ENCODE measurements at regions not wholly inside any gene's neighbourhood (a gene's known extent, or its start where the extent isn't known, plus 50 kb on each side); places are given as distances from the start of the nearest gene placed in this dataset.

DNA sequence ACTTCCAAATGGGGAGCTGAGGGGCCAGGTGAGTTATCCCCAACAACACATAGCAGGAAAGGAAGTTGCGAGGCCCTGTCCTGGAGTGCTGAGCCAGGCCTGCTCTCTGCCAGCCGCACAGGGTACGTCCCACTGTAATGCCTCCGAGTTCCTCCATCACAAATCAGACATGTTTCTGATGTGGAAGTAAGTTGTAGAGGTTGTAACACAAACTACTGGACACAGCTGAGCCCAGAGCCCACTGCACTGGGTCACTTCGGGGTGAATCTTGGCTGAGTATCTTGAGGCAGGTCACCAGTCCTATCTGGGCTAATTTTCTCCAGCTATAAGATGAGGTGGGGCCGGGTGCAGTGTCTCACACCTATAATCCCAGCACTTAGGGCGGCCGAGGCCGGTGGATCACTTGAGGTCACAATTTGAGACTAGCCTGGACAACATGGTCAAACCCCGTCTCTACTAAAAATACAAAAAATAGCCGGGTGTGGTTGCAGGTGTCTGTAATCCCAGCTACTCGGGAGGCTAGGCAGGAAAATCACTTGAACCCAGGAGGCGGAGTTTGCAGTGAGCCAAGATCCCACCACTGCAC, 100.8 kb upstream of the CDH5 start:
- DNase-seq (ENCODE audit: low spot score), result no peak

DNA sequence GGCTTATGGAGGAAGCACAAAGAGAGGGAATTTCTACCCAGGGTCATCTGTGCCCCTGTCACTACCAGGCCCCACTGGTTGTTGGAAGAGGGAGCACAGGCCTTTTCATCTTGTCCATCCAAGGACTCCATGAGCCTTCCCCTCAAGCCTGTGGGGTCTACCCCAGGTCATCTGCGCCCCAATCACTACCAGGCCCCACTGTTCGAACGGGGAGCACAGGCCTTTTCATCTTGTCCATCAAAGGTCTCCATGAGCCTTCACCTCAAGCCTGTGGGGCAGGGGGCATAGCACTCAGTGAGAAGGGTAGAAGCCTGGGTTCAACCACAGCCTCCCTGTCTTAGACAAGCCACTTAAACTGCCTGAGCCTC, 101.5 kb upstream of the CDH5 start:
- no peak for DNase-seq (ENCODE audit: low spot score)

DNA sequence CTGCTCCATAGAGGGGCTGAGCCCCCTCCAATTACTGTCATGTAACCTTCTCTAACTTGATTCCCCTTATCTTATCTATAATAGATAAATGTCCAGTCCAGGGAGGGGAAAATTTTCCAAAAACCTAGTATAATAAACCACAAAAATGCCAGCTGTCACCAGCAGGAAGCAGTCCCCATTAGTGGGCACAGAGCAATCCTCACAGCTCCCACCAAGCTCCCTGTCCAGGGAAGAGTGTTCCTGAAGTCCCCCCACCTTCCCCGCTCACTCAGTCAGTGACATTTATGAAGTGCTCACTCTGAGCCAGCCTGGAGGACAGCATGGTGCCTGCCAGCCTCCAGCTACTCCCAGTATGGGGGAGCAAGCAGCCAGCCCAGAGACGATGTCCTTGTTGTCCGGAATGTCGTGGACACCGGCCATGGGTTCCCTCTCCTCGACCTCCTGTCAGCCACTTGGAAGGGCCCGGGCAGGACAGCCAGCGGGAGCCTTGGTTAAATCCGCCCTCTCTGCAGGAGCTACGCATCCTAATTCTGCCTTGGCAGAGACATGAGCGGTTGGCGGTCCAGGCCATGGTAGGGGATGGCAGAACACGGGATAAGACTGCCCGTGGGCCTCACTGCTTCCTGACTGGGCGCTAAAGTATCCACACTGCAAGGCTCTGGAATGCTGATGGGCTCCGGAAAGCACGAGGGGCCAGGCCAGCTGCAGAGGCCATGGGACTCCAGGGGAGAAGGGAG, 102.0 kb upstream of the CDH5 start:
- no peak for DNase-seq (ENCODE audit: low spot score)

DNA sequence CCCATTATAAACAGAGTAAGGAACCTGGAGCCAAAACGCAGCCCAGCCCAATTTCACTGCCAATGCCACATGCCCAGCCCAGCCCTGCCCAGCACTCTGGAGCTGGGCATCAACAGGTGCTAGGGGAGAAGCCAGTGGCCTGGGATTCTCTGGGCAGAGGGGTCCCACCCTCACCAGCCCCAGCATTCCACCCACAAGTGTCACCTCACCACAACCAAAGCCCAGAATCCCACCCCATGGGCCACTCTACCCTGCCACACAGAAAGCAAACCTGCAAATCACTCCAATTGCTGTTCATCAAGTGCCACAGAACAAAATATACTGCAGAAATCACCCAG, 102.5 kb upstream of the CDH5 start:
- no peak for DNase-seq (ENCODE audit: low spot score)

DNA sequence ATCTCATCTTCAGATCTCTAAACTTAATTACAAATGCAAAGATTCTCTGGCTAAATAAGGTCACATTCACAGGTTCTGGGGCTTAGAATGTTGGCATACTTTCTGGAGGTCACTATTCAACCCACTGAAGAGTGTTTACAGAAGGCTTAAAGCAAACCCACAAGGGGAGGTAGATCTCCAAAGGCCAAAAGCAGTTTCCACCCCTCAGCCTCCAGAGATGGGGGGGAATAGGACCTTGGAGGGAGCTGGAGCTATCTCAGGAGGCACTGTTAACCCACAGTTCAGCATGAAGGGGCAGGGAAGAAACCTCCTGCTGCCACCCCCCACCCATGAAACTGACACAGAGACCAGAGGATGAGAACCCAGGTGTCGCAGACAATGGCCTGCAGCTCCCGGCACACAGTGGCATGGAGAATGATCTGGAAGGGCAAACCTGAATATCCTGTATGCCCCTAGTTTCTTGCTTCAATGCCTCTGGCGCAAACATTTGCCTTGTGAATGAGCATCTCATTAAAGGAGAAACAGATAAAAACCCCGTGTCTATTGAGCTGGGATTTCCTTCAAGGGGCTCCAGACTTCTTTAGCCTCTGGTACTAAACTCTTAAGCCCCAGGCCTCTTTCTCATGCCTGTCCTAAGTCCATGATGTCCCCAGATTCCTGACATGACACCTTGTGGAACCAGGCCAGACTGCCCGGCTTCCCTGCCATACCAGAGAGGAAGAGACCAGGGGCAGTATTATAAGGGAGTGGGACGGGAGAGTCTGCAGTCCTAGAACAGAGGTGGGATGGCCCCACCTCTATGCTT, 103.1 kb upstream of the CDH5 start:
- DNase-seq (ENCODE audit: low spot score), result no peak

DNA sequence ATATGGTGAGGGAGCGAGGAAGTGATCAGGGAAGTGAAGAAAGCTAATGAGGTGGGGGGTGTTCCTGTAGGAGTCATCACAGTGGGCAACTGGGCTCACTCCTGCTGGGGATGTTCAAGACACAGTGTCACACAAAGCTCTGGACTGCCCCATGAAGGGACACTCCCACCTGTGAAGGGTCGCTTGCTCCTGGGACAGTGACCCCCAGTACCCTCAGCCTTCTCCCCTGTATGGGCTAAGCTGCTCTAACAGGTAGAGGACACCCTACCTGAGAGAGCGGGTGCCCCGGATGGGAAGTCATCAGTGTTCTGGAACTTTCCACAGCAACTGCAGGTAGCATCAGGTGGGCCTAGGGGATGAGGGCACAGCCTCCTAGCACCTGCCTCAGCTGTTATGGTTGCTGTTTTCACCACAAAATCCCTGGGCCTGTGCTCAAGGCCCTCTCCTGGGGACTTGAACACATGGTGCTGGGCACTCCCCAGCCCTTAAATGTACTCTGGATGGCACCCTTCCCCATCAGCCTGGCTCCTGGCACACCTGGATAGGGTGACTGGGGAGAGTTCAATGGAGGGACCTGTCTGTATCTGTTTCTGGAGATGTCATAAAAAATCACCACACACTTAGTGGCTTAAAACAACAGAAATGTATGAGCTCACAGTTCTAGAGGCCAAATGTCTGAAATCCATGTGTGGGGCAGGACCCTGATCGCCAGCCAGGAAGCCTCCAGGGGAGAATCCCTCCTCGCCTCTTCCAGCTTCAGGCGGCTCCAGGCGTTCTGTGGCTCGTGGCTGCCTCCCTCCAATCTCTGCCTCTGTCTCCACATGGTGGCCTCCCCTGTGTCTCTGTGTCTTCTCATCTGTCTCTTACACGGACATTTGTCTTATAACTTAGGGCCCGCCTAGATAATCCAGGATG, 104.0 kb upstream of the CDH5 start:
- DNase-seq (ENCODE audit: low spot score), result no peak

DNA sequence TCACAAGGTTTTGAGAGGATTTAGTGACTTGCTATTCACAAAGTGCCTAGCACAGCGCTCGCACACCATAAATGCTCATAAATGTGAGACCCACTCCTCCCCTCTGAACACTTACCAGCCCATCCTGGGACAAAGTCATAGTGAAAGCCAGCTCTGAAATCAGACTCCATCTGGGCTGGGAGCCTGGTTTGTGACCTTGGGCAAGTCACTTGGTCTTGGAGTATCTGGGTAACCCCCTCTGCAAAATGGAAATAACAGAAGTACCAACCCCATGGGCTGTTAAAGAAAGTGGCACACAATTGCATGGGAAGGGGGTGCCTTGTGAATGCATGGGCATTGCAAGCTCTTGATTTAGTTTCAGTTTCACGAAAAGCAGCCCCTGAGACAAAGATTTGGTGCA, 104.7 kb upstream of the CDH5 start:
- DNase-seq (ENCODE audit: low spot score), result no peak

DNA sequence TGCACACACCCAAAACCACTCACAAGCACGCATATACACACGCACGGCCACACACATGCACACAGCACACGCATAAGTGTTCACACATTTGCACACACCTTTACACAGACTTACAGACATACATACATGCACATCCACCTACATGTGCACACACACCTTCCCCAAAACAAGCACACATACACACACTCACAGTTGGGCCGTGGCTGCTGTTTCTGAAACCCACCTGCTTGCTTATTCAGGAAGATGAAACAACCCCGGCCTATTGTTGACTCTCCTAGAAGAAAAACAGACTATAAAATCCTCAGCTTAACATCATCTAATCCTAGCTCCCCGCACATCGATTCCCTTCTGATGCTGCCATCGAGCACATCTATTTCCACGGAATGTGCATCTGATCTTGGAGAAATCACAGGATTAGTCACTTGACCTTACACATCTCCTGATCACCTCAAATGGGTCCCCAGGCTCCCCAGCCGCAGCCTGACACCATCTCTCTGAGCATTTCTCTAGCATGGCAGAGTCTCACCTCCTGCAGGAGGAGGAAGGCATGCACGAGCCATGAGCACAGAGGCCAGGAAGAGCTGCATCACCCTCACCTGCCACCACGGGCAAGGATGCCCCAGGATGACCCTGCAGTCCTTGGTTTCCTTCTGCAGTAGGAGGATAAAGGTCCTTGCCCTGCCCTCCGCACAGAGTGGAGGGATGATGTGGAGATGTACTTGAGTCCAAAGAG, 105.8 kb upstream of the CDH5 start:
- no peak for DNase-seq (ENCODE audit: low spot score)

DNA sequence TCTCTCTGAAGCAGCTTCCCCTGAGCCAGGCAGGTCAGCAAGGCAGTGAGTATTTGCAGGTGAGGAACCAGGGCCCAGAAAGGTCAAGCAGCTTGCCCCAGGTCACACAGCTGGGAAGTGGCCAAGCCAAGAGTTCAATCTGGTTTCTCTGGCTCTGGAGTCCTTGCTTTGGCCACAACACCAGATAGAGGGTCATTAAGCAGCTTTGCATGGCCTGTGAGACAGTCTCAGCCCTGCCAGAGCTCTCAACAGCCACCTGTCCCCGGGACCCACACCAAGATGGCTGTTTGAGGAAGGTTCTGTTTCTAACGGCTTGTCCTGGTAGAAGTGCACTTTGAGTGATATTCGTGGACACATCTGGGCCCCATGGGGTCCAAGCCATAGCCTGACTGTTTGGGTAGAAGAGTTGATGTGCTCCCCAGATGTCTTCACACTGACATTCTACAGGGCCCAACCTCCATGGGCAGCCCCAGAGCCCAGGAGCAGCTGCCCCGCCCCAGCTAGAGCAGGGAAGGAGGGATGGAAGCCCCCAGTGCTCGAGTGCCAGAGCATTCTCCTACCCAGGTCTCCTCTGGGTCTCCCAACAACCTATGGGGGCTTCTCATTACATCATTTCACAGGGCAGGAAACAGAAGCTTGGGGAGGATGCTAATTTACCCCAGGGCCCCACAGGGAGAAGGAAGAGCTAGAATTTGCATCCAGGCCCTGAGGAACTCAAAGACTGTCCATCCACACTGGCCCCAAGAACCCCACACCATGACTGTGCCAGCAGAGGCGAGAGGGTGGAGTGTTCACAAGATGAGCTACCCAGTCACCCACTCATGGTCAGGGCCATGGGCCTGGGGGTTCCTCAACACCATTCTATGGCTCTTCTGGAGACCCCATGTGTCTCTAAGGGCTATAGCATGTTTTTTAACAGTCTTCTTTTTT, 107.3 kb upstream of the CDH5 start:
- DNase-seq (ENCODE audit: low spot score), result no peak

DNA sequence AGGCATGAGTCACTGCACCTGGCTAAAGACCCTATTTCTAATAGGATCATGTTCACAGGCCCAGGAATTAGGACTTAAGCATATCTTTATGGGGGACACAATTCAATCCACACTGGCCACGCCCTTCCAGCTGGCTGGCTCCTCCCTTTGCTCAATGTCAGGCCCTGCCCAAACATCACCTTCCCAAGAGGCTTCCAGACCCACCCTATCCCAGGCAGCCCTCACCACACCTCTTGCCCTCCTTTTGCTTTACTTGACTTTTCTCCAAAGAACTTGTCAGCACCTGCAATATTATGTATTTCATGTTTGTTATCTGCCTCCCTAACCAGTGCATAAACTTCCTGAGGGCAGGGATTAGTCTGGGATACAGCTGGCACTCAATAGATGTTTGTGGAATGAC, 109.6 kb upstream of the CDH5 start:
- DNase-seq (ENCODE audit: low spot score), result no peak

DNA sequence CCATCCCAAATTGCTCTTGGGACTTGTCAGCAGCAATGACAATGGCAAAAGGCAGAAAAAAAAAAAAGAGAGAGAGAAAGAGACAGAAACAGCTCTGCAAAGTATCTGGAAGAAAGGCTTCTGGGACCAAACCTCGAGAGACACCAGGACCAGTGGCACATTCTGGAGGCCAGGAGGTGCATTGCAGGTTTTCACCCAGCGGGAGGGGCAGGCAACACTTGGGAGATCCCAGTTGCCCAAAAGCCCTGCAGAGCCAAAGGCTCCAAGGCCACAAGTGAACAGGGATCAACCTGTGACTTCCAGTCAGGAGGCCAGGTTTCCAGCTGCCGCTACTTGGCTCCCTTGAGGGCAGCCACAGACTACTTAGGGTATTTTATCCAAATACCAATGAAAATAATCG, 110.8 kb upstream of the CDH5 start:
- DNase-seq (ENCODE audit: low spot score), result no peak

DNA sequence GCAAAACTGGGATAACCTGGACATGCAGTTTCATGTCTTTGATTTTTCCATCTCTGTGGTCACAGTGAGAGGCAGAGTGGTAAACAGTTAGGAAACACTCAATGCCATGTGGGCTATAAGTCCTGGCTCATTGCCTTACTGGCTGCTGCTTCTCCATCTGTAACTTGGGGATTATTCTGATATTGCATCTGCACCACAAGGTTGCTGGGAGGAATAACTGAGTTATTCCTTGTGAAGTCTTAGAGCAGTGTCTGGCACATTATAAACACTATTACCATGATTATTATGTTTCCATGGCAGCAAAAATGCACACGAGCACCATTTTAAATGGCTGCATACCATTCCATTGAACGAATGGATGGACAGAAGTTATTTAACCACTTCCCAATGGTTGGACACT, 111.7 kb upstream of the CDH5 start:
- DNase-seq (ENCODE audit: low spot score), result no peak

DNA sequence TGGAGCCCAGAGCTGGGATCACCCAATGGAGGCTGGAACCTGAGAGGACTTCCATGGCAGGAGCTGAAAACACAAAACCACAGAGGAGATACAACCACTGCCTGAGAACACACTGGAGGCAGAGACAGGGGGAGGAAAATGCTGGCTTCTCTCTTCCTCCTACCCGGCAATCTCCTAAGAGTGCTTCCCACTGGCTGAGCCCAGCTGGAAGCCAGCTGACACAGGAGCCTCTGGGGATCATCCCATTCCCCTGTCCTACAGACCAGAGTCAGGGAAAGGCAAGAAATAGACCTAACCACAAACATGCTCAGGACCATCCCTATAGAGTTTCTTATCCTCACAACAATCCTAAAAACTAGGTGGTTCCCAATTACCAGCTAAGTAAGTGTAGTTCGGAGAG, 112.4 kb upstream of the CDH5 start:
- no peak for DNase-seq (ENCODE audit: low spot score)

DNA sequence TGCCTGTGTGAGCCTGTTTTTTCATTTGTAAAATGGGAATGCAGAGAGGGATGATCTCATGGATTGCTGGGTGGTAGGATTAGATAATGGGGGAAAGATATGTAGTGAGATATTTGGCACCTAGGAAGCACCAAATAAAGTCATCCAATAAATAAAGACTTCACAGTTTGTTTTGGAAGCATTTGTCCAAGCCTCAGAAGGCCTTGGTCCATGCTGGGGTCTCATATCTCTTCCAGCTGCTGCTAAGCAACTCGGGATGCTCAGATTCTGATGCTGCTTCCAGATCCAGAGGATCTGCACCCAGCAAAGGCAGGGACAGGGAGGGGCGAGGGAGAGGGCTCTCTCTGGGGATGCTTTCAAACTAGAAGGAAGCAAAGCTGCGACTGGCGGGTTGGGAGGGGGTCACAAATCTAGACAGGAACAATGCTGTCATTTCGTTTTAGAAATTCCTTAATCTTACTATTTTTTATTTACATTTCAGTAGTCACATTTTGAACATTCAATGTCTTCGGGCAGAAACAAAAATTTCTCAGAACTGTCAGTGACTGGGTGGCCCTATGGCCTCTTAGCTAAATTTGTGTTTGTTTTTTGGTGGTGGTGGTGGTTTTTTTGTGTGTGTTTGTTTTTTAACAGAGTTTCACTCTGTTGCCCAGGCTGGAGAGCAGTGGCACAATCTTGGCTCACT, 114.9 kb upstream of the CDH5 start:
- no peak for DNase-seq (ENCODE audit: low spot score)

DNA sequence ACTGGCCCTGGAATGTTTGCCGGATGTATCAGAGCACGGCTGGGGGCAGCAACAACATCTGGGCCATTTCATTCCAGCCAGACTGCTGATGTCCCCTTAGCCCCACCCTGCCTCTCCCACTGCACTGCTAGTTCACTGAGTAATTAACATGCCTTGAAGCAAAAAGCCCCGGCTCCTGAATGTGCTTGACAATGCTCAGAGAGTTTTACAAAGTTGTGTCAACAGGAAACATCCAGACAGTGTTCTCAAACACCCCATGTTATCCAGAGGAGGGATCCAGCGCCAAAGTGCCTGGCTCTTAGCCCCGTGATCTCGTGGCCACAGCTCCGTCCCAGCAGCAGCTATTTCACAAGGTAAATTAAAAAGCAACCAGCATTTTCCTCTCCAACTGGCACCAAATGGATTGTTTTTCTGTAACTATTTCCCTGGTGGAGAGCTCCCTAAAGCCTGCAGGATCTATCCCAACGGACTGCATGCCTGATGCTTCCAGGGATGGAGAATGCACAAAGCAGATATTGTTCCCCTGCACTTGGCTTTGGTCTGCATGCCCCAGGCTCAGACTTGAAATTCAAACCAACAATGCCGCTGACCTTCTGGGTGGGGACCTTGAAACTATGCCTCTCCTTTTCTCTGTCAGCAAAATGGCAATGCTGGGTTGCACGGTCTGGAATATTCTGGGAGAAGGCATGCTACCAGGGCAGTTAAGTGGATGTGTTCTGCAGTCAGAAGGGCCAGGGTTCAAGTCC, 115.6 kb upstream of the CDH5 start:
- DNase-seq (ENCODE audit: low spot score), result no peak

DNA sequence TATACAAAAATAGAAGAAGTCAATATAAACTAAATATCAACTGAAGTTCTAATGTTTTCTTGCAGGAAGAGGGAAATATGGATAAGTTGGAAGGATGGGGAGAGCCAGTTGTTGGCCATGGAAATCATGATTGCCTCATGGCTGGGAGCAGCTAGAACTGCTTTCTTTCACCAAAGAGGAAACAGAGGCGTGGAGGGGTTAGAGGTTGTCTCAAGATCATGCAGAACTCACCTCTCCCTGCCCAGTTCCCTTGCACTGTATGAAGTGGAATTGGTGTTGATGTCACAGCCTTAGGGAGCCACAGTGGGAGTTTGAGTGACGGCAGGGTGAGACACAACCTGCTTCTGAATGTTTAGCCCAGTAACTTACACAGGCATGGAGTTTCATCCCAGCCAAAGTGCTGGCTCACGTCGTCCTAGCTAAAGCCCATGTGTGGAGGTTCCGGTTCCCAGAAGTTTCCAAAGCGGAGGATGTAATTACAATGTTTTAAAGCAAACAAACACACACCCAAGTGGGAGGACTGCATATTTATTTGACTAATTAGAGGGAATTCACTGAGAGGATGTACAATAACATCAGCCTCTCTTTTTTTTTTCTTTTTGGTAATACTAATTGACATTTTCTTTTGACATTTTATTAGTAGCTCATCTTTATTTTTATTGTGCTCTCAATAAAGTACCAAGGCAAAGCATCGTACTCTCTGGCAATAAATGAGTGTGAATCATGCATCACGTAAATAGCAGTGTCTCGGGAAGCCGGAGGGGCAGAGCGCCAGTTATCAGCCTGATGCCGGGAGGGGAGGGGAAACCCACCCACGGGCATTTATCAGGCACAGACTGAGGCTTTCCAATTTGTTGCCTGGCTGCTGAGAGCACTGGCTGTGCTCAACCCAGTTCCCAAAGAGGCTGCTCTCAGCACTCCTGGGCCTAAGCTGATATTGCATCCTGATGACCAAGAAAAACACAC, 118.7 kb upstream of the CDH5 start:
- DNase-seq (ENCODE audit: low spot score), result no peak

DNA sequence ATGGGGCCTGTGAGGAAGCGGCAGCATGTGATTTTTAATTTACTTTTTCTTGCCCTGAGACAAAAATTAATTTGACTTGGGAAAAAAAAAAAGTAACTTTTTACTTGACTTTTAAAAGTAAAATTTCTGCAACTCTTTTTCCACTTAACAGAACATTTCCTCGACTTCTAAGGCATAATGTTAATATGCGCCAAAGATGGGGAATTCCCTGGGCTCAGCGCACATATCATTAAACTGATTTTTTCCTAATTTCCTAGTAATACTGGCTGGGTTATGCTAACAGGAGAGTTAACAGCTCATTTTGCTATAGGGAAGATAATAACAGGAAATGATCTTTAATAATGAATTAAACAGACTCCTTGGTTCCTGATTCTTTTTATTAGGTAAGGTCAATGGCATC, 120.6 kb upstream of the CDH5 start:
- DNase-seq (ENCODE audit: low spot score), result no peak

DNA sequence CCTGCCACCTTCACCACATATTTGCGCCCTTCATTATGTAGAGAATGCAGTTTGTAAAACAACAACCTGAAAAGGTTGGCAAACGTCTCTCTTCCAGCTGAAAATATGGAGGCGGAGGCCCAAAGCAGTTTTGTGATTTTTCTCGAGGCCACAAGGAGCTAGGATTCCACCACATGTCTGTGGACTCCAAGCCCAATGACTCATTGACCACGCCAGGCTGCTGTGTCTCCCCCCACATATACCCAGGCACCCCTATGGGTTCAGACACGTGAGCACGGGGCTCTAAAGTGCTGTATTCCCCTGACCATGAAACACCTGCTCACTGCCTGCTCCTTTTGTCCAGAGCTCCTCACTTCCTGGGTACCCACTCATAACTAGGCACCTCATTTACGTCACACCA, 121.4 kb upstream of the CDH5 start:
- no peak for DNase-seq (ENCODE audit: low spot score)
